Cerebellar nuclear complex (tissue), 1 donor: ENCODE measurements at regions not wholly inside any gene's neighbourhood (a gene's known extent, or its start where the extent isn't known, plus 50 kb on each side); places are given as distances from the start of the nearest gene placed in this dataset.

Experiments used
- DNase-seq, 2 experiments: peaks; one replicate each; lab custom pipeline; 2025; lab: John Stamatoyannopoulos, UW

GRCh38 chr10:88108115-88108610, 244.7 kb downstream of the PTEN start:
- no peak for DNase-seq

DNA sequence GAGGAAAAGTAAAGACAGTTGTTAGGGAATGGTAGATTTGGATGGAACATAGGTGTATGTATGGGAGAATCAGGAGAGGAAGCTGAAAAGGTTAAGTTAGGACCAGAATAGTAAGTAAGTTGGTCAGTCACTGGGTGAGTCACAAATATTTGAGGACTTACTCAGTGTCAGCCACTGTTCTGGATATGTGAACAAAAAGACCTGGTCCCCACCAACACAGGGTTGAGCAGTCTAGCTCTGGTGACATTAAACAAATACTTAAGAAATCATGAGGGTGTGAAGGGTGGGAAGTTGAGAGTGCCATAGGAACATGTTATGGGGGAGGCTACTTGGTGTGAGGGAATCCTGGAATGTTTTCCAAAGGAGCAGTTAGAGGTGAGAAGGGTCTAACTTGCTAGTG, 246.9 kb downstream of the PTEN start:
- no peak for DNase-seq

DNA sequence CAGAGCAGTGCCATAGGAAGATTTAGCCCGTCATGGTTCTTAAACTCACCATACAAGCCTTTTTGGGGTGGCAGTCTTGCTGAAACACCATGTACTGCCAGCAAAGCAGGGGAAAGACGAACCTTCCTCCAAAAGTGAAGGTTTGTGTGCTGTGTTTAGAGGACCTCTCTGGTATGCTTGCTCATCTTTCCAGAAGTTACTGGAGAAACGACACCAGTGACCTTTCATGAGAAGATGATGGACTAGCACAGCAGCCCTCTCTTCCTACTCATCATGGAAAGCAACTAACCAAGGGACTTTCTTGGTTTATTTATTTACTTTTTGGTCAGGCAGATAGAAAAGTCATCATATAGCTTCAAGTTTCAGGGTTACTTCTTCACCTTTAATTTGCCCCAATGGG, 247.4 kb downstream of the PTEN start:
- no peak for DNase-seq

DNA sequence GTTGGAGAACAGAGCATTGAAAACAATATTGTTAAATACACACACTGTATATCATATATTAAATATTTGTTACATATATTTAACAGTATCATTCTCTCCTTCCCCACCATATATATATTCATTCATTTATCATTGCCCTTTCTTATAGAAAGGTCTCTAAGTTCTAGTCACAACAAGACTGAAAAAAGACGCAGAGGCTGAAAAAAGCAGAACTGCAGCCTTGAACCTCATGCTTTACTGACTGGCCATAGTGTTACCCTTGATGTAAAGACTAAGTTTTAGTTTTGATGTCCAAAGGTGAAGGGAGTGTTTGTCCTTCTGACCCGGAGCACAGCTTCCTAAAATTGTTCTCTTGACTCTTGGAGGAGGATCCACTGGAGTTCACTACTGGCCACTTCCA, 247.9 kb downstream of the PTEN start:
- DNase-seq = no peak

- no peak for DNase-seq
These were observed 249.8 kb downstream of the PTEN start for GRCh38 chr10:88113232-88113631.

DNA sequence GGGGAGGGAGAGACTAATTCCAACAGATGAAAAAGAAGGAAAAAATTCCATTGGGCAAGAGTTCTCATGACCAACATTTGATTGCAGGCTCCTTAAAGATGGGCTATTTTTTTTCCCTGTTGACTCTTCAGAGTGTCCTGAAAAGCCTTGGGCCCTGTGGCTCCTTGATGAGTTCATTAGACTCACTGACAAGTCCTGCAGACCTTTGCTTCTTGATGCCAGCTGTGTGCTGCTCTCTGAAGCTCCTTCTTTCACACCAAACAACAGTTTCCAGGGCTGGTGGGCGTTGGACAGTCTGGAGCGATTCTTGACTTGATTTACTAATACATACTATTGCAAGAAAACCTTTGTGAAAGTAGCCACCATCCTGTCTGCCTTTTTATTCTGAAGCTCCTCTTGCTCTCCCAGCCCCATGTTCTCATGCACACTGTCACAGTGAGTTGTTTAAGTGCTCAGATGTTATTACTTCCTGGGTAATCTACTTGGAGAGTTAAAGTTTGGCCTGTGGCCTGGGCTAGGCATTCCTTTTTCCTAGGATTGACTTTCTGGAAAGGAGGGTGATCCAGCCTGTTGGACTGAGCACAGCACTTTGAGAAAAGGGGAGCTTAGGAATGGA, 250.3 kb downstream of the PTEN start:
- DNase-seq = no peak

DNA sequence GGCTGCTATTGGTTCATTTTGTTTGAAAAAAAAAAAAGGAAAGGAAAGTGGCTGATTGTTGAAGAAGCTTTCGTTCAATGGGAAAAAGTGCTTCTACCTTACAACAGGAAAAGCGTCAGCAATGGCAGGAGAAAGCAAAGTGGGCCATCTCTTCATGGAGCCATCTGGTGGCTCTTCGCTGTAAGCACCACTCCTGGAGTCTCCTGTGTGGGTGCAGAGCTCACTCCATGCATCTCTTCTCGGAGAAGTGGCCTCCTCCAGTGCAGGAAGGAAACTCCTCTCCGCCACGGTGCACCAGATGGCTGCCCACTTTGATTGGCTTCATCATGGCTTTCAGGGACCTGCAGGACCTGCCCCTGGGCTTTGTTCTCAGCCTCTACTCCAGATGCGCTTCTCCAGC, 250.9 kb downstream of the PTEN start:
- no peak for DNase-seq

GRCh38 chr10:88115407-88115806, 252.0 kb downstream of the PTEN start:
- DNase-seq = no peak

DNA sequence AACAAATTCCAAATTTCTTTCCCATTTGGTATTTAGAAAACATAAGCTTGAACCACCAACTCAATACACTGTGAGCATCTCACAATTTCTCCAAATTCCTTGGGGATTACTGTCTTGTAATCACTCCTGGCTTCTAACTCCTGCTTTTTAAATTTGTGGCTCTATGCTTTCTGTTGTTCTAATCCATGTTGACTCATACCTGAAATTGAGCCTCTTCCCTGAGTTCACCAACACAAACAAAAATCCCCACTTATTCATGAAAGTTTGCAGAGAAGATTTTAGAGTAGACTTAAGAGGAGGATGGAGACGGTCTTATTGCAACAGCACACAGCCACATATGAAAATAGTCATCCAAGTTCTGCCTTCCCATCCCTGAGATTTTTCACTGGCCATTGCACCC, 252.5 kb downstream of the PTEN start:
- no peak for DNase-seq

- DNase-seq = no peak
These were observed 253.1 kb downstream of the PTEN start for GRCh38 chr10:88116481-88116880.

DNA sequence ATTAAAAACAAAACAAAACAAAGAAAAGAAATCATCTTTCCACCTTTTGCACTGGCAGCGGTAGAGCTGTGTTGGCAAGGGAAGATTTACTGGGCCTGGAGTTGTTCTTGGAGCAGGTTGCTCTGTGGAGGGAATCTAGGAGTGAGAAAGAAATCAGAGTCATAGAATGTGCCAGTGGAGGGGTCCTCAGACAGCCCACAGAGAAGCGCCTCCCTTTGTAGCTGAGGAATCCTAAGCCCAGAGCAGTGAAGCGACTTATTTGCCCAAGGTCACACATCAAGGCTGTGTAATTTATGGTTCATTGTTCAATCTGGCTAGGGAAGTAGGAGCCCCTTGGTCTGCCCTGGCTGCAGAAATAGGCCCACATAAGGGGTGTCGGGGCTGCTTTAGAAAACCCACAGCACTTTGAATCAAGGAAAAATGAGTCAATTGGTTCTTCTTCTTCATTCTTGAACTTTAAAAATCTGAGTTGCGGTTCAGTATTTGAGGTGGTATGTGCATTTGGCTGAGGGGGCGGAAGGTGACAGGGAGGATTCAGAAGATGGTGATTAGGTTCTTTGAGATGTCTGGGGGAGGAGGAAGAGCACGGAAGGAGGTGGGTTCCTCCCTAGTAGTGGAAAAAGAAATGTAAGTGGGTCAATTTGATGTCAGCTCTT, 253.7 kb downstream of the PTEN start:
- DNase-seq = no peak

- no peak for DNase-seq
These were observed 254.6 kb downstream of the PTEN start for GRCh38 chr10:88117869-88118632.

DNA sequence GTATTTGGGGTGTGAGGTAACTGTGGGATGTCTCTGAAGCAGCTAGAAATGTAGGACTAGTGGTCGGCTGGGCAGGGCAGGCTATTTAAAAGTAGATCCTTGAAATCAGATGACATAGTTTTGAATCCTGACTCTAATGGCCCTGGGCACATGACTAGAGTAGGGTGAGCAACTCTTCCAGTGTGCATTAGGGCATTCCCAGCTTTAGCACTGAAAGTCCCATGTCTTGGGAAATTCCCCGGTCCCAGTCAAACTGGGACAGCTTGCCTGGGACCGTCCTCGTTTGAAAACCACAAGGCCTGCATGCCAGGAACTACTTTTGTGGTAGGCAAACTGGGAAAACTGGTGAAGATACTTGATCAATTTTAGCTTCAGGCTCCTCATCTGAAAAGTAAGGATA, 255.3 kb downstream of the PTEN start:
- DNase-seq = no peak

DNA sequence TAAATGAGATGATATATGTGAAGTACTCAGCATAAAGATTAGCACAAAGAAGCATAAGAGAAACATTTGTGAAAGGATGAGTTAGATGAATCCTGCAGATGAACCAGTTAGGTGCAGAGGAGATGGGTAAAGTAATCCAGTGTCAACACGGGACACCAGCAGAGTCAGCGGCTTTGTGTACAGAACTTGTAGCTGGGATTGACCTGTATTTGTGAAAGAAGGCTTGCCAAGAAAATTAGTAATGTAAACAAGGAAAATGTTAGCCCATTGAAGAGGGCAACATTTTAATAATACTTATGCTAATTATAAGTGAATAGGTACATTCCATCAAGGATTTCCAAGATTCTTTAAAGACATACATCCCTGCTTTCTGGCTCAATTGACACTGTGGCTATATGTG, 255.7 kb downstream of the PTEN start:
- no peak for DNase-seq

DNA sequence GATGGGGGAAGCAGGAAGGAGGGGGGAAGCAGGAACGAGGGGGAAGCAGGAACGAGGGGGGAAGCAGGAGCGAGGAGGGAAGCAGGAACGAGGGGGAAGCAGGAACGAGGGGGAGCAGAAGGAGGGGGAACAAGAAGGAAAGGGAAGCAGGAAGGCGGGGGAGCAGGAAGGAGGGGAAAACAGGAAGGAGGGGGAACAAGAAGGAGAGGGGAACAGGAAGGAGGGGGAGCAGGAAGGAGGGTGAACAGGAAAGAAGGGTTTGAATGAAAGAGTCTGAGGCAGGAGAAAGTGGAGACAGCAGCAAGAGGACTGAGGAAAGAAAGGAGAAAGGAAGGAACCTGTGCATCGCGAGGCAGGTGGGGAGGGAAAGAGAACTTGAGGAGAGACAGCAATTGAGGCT, 256.6 kb downstream of the PTEN start:
- no peak for DNase-seq

DNA sequence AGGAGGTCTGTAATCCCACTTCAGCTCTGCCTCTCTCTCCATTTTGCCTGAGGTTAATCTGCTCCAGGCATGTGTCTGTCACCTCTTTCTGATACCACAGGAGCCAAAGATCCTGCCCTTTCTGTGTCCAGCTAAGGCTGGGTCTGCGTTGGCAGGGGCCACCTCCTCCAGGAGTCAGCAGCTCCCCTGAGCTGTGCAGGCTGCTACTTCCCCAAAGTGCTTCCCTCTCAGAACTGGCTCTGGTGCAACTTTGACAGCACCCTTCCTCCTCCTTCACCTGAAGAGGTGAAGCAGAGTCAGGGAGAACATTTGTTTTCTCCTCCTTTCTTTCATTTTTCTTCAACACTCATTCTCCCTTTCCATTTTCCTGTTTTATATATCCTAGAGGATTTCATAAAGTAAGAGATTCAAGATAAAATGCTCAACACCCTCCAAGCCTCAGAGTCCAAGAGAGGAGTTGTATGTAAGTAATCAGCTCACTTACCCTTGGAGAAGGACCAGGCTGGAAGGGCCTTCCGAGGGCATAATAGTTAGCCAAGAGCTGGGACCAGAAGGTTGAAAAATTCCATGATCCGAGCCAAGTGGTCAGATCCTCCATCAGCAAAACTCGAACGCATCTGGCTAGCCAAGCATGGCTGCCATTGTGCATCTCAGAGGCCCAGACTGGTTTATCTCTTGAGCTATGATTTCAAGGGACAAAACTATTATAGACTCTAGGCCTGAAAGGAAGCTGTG, 257.3 kb downstream of the PTEN start:
- no peak for DNase-seq

GRCh38 chr10:88121361-88121760, 257.9 kb downstream of the PTEN start:
- no peak for DNase-seq

GRCh38 chr10:88122145-88122544, 258.7 kb downstream of the PTEN start:
- DNase-seq = no peak

GRCh38 chr10:88122576-88122975, 259.2 kb downstream of the PTEN start:
- DNase-seq = no peak

DNA sequence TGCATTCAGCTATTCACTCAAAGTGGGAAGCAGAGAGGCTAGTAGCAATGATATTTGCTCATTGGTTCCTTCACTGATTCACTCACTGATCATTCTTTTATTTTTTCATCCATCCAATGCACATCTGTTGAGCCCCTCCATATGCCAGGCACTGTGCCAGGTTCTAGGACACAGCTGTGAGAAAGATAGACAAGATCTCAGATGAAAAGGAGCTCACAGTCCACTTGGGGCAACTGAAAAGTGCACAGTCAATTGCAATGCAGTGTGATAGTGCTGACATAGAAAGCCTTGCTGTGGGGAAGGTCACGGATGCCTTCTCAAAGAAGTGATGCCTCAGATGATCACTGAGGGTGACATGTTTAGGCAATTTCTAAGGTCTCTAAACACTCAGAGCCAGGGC, 262.3 kb downstream of the PTEN start:
- DNase-seq = no peak

DNA sequence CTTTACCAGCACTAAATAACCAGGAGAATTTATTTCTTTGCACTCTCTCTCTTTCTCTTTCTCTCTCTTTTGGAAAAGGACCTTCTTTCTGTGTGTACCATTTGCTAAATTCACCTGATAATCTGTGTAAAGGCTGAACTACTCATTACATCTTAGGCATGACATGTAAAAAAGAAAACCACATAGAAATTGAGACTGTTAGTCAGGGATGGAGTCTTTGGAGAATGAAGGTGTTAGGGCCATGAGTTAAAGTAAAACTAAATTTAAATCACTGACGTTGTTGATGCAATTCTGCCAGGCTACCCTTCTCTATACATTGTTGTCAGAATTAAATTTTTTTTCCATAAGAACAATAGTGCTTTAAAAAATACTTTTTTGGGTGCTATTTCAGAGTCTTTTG, 263.3 kb downstream of the PTEN start:
- no peak for DNase-seq

DNA sequence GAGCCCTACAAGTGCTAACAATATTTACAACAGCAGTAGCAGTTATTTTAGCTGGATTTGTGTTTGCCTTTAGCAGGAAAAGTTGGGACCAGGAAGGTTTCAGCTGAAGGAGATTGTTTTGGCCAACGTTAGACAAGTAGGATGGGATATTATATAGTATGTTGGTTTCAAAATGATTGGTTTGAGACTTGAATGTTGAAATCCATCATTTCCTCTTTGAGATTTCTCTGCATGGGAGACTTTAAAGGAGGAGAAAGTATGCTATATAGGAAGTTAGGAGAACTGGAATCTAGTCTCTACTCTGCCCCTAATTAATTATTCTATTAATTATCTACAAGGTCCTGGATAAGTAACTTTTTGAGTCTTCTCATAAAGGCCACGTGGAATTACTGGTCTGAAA, 263.8 kb downstream of the PTEN start:
- DNase-seq = no peak

DNA sequence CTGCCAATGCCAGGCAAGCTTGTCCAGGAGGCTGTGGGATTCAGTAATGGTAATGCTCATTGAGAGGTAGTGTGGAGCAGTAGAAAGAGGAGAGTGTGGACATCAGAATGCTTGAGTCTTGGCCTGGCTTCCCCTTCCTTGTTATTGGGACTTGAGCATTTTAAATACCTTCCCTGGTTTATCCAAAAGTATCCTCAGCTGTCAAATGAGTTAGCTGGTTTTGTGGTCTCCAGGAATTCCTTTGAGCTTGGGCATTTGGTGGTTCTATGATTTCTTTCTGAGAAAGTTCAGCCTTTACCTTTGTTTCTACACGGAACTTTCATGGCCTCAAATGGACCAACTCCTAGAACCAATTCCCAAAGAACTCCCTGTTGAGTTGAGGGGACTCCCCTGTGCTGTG, 264.3 kb downstream of the PTEN start:
- no peak for DNase-seq
